Renal pelvis (tissue), 1 donor: ENCODE measurements at regions not wholly inside any gene's neighbourhood (a gene's known extent, or its start where the extent isn't known, plus 50 kb on each side); places are given as distances from the start of the nearest gene placed in this dataset.
"Not testable (repeated sequence)": the region's sequence is repeated elsewhere in the genome, so short reads cannot be mapped to it uniquely, and the experiment has no call there.

ENCODE experiments used
- DNase-seq: peaks from one replicate; pipeline ENCODE4 v3.0.0-alpha.2; 2013

DNA sequence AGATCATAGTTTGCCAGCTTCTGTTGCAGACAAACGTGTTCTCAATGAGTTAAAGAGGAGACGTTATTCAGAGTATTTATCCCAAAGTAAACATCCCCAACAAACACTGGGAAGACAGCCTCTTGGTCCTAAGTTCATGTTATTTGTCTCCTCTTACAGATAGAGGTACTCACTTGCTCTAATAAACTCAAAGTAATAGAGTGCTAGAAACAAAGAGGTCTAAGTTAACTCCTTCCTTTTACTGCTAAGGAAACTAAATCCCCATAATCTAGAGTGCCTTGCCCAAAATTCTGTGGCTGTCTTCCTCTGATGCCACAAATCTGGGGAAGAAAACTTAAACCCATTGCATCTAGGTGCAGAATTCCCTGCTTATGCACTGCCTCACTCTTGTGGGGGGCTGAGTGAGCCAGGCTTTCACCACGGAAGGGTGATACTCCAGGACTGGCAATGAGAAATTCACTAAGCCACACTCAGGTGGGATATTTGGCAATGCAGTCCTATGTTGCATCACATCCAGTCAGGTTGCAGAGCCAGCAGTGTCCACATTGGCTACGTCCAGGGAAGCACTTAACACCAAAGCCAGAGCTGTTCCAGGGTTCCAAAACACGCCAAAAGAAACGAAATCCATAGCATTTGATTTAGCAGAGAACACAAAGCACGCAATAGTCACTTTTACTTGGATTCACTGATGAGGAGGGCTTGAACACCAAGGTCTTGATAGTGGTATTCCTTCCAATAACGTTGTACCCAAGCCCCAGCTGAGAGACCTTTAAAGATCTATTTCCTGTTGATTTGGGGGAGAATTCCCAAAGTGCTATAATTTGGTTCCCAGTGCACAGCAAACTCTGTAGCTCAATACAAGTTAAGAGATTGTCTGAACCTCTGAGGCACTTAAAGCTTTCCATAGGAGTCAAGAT, 81.0 kb upstream of the FOXQ1 start:
- no peak for DNase-seq

DNA sequence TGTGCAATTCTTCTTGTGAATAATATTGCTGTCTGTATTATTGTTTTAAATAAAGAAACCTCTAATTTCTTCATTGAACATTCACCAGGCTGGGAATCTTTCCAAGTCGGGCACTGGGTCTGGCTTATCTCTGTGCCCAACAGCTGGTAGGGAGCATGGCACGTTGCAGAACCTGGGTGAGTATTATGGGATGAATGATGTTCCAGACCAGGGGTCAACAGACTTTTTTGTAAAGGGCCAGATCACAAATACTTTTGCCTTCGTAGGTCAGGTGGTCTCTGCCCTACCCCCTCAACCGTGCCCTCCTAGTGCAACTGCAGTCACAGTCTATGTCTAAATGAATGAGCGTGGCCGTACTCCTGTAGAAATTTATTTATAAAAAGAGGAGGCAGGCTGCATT, 81.6 kb upstream of the FOXQ1 start:
- no peak for DNase-seq

DNA sequence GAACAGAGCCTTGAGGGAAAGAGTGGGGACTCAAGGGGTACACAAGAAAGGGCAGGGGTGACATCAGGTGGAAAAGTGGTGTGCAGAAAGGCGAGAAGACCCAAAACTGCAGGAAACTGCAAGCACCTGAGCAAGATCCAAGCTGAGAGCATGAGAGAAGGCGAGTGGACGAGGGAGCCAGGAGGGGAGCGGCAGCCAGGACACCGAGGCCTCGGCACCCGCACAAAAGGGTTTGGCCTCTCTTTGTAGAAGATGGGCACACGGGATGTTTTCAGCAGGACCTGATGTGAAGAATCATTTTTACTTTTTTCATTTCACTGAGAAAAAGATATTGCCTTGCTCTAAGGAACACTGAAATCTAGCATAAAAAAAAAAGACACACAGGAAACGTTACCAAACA, 82.1 kb upstream of the FOXQ1 start:
- no peak for DNase-seq

DNA sequence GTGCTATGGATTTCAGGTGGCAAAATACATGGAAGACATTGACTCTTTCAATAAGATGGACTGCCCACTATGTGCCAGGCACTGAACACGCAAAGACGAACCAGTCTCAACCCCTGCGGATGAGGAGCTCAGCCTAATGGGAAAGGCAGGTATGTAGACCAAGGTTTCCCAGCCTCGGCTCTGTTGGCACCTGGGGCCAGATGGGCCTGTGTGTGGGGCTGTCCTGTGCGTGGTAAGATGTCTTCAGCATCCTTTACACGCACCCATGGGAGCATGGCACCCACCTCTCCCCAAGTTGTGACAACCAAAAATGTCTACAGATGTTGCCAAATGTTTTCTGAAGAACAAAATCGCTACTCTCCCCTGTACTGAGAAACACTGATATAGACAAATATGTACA, 82.6 kb upstream of the FOXQ1 start:
- no peak for DNase-seq

DNA sequence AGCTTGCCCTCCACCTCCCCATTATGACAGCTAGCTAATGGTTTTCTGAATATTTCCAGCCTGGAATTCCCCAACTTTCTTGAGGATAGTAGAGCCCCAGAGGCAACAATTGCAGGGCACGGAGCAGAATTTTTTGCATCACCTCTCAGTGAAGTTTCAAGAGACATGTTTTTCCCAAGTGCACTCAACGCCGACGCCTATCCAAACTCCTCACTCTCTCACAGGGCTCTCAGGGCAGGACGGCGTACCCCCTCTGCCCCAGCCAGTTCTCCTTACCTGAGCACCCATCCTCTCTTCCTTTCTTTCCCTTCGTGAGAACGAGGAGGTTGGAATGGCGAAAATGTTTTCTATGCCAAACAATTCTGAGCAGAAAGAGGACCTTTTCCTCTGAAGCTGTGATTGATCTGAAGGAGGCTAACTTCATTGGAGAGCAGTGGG, 83.1 kb upstream of the FOXQ1 start:
- DNase-seq: no peak

DNA sequence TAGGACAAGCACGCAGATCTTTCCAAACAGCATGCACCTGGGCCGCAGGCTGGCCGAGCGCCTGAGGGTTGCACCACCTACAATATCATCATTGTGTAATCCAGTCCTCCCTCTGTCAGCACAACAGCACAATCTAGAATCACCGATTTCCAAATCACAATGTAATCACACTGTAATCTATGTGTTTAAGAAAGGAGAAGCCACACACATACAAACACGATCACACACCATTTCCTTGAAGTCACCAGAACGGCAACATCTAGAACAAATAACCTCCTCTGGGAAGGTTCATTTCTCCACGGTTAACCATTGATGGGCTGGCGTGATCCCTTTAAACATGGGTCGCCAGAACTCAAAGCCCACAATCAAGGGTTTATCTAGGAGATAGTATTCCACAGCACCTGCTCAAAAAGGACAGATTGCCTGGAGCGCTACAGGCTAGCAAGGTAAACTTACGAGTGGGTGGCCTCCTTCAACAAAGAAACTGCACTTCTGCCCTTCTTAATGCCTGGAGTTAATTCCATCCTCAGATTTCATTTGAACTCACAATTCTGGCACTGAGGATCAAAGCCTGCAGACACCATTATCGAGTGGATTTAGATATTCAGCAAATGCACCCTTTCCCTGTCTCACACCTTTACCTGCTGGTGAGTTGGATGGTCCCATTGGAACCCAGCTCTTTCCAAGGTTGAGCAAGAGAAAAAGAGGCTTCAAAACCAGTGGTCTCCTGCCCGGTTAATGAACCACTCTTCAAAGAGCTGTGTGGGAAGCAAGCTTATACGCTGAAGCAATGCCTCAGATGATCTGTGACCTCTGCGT, 83.8 kb upstream of the FOXQ1 start:
- no peak for DNase-seq

DNA sequence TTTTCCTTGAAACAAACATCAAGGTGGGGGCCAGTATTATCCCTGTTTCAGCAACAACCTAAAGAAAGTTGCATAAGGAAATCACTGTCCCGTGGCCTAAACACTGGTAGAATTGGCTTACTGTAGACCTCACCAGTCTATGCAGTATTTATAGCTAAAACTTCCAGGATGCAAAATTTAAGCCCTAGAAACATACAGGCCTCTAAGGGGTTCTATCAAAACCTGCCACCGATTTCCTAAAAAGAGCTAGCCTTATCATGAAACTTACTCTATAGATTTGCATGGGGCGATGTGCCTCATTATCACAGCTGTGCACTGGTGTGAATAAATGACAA, 84.3 kb upstream of the FOXQ1 start:
- no peak for DNase-seq

DNA sequence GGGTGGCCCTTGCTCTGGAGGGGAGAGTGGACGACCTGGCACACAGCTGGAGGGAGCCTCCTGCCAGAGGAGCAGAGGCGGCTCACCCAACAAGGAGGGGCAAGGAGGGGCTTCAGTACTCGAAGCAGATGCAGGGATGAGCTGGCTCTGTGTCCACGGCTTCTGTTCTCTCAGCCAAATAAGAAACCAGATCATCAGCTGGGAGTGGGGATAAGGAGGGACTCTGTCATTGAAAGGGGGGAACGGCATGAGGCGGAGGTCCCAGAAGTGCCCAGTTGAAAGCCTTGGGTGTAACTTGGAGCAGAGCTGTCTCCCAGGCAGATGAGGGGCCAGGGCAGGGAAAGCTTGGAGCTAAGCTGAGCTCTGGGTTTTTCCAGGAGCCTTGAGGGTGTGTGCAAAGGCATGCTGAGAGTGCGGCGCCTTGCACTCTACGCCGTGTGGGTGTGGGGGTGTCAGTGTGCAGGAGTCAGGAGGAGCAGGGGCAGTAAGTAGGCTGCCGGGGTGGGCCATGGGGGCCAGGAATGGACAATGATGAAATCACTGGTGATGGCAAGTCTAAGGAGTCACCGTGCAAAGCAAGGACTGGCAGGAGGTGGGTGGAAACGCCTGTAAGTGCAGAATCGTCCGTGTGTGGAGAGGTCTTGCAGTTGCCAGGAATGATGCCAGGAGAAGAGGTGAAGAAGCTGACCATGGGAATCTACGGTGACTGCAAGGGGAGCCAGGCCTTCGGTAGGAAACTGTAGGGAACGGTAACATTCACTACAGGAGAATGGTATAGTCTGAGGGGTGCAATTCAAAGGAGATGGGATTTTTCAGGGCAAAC, 85.4 kb upstream of the FOXQ1 start:
- no peak for DNase-seq

DNA sequence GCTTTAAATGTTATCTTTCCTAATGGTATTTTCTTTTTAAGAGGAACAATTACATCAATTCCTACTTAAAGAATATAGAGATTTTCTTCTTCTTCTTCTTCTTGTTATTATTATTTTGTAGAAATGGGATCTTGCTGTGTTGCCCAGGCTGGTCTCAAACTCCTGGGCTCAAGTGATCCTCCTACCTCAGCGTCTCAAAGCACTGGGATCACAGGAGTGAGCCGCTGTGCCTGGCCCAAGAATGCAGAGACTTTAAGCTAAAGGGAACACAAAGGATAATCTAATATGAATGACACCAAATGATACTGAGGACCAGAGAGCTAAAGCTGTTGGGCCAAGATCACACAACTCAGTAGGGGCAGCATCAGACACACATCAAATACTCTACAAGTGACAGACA, 87.4 kb upstream of the FOXQ1 start:
- DNase-seq: no peak

DNA sequence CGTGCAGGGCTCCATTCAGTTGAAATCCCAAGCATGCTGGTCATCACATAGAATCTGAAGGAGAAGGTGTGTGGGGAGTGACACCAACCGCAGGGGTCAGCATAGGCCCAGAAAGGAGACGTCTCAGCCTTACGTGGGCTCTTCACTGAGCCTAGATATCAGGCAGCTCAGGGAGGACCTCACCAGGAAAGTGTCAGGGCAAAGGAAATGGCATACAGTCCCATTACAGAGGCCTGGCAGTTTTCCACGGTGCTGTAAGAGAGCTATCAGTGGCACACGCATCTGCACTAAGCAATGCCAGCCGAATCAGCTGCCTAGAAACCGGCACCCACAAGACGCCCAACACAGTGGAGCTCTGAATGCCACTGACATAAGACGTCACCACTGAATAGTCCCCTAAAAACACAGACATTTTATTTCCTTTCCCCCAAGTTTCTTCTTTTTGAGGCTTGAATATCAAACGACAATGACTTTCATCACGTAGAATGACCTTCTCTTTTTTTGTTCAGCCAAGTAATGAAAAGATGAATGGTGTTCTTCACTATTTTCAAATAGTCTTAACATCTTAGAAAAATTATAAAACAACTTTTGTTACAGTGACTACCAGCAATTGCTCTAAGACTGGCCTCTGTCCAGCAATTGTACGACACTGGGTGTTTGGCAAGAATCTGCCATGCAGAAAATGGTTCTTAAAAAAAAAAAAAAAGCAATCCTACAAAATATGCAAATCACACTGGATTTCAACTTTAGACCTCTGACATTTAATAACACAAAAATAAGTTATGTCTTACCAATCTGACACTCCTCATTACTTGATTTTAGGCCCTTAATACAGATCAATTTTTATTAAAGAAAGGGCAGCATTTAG, 88.9 kb upstream of the FOXQ1 start:
- no peak for DNase-seq

DNA sequence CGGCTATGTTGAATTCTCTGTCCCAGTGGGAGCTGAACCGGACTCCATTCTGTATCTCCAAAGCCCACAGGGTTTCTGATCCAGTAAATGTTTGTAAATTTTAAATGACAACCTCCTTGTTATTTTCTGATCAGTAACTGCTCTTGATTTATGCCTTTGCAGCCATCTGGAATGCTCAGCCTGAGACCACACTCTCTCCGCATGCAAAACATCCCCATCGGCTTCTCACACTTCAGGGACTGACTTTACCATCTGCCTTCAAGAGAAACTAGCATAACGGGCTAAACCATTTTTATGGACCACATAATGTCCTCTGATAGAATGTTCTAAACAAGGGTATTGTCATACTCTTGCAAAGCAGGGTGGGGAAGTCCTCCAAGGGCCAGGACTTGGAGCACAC, 94.5 kb upstream of the FOXQ1 start:
- DNase-seq: no peak

DNA sequence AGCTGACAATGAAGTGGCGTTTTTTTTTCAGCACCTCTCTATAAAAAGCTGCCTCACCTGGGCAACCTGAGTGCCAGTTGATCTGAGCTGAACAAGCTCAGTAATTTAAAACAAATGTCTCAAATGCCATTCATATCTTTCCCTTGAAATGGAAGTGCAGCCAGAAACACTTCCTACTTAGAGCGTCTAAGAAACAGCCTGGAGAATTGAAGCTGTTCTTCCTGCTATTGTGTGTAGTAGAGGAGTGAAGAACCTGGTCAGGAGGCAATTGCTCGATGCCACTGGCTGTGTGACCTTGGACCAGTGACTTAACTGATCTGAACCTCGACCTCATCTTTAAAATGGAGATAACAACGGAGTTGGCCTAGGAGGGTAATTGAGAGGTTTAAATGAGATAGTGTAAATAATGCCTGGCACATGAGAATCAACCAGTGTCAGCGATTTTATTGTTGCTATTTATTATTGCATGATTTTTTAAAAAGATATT, 95.4 kb upstream of the FOXQ1 start:
- DNase-seq: no peak

DNA sequence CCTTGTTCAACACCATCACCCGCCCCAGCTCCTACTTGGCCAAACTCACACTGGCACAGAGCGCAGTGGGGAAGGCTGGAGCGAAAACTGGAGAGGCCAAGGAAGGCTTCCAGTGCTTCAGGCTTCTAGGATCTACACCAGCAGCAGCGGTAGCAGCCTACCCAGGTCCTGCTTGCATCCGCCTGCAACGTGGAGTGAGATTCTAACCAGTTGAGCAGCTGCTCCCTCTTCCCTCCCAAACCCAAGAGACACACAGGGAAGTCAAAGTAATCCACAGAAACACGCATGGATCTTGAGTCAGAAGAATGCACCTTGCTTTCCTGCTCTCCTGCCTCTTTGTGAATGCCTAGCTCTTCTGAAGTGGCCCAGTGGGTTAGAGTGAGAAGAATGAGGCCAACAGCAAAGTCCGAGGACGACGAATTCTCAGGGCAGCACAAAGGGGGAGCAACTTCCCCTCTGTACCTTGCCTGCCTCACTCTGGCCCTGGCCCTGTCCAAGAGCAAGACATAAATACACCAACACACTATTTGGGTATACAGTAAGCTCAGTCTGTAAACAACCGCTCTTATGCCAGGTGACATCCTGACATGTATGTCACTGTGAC, 95.9 kb upstream of the FOXQ1 start:
- DNase-seq: no peak

DNA sequence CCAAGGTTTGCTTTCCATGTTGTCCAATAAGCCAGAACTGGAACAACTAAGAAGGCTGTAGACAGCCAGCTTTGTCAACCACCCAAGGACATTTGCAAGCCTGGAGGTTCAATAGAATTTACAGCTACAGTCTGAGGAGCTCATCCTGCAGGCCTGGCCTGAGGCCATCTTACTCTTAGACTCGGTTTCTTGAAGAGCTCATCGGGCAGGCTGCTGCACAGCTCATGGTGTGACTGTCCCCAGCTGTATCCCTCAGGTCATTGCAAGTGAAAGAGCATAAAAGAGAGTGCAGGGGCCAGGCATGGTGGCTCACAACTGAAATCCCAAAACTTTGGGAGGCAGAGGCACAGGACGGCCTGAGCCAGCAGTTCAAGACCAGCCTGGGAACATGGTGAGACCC, 96.9 kb upstream of the FOXQ1 start:
- no peak for DNase-seq

DNA sequence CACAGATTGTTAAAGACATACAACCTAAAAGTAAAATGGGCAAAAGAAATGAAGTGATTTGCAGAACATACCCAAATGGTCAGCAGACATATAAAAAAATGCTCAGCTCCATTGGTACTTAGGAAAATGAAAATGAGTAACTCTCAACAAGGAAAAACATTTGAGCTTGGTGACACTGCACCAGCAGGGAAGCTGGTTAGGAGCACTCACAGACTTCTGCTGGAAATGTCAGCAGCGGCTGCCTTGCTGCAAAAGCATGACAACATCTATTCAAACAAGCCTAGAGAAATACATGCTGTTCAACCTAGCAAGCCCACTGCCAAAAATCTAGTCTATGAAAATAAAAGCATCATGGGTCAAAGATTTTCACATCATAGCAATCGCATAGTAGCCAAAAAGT, 99.0 kb upstream of the FOXQ1 start:
- no peak for DNase-seq

DNA sequence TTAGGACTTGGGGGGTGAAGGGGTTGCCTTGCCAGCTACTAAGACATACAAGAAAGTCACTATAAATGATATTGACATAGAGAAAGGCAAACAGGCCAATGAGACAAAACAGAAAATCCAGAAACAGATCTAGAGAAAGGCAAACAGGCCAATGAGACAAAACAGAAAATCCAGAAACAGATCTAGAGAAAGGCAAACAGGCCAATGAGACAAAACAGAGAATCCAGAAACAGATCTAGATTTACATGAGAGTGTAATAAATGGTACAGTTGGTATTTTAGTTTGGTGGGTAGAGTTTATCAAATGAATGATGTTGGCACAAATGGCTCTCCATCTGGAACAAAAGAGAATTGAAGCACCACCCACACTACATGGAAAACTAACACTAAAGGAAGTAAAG, 99.8 kb upstream of the FOXQ1 start:
- not testable (repeated sequence) for DNase-seq

DNA sequence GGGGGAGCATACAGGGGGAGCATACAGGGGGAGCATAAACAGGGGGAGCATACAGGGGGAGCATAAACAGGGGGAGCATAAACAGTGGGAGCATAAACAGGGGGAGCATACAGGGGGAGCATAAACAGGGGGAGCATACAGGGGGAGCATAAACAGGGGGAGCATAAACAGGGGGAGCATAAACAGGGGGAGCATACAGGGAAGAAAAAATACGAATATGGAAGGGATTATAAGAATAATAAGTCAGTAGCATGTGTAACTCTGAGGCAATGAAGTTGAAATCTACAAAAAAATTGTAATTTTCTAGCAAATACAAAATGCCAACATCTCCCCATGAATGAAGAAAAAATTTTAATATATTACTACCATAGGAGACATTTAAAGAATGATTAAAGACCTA, 101.3 kb upstream of the FOXQ1 start:
- not testable (repeated sequence) for DNase-seq

DNA sequence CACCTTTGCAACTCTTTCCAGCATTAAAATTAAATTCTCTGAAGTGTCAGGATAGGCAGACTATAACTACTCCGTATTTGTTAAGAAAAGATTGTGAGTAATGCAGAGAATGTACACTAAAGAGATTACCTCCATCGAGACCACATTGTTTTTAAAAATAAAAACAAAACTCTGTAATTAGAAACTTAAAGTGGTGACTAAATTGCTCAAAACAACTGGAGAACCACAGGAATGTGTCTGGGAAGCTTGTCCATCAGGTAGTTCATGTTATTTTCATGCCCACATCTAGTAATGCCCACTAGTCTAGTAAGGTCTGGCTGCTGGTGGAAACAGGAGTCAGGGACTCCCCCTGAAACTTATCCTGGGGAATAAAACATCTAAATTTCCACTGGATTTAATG, 103.0 kb upstream of the FOXQ1 start:
- DNase-seq: no peak

DNA sequence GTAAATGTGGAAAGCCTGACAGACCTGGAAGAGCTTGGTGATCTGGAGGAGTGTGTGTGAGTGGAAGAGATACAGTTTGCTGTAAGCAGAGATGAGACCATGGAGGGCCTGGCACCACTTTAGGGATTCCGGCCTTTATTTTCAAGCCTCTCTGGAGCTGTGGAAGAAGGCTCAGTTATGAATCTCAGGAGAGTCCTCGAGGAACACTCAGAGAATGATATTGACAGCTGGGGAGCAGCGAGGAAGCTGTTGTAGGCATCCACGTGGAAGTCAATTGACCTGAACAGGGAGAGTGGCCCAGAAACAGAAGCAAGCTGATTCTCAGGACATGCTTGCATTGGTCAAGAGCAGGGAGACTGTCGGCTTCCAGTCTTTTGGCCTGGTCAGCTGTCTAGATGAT, 108.4 kb upstream of the FOXQ1 start:
- DNase-seq: no peak

DNA sequence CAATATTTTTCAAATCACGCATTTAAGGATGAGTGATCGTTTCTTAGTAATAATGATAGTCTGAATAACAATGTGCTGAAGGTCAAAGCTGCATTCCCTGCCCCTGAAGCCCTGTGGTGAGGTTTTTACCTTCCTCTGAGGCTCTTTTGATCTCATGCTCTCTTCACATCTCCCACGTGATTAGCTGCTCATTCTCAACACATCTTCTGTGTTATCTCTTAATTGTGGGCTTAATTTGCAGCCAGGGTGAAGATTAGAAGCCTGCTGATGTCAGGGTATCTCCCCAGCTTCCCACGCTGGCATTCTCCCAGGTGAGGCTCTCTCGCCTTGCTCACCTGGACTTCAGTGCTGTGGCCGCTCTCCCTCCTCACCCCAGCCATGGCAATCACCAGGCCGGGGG, 109.7 kb upstream of the FOXQ1 start:
- no peak for DNase-seq
